CD4-positive, alpha-beta T cell treated with Interferon gamma for 1 hour (primary cell): ENCODE measurements at regions not wholly inside any gene's neighbourhood (a gene's known extent, or its start where the extent isn't known, plus 50 kb on each side); places are given as distances from the start of the nearest gene placed in this dataset.
A peak's percentile ranks its signal among the peaks of the same experiment; 100 is the strongest.

Experiments
- DNase-seq: peaks from one replicate; pipeline ENCODE4 v3.0.0-alpha.2; 2020

- no peak for DNase-seq
Measured at GRCh38 chr5:108696951-108697715, 50.6 kb upstream of the FER start.

DNA sequence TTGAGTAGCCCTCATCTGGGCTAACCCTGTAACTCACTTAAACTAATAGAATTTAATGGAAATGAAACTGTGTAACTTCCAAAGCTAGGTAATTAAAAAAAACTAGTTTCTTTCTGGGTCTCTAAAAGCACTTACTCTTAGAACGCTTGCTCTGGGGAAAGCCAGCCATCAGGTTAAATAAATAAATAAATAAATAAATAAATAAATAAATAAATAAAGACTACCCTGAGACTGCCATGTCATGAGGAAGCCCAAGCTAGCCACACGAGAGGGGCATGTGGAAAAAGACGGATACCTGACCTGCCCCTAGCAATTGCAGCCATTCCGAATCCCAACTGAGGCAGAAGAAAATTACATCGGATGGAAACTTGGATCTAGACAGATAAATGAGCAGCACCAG lies 51.3 kb upstream of the FER start:
- DNase-seq: no peak

- DNase-seq: no peak
Measured at GRCh38 chr5:108688485-108688884, 59.2 kb upstream of the FER start.

- DNase-seq: no peak
Measured at GRCh38 chr5:108687595-108688200, 60.0 kb upstream of the FER start.

- no peak for DNase-seq
Measured at GRCh38 chr5:108686676-108687075, 61.0 kb upstream of the FER start.

DNA sequence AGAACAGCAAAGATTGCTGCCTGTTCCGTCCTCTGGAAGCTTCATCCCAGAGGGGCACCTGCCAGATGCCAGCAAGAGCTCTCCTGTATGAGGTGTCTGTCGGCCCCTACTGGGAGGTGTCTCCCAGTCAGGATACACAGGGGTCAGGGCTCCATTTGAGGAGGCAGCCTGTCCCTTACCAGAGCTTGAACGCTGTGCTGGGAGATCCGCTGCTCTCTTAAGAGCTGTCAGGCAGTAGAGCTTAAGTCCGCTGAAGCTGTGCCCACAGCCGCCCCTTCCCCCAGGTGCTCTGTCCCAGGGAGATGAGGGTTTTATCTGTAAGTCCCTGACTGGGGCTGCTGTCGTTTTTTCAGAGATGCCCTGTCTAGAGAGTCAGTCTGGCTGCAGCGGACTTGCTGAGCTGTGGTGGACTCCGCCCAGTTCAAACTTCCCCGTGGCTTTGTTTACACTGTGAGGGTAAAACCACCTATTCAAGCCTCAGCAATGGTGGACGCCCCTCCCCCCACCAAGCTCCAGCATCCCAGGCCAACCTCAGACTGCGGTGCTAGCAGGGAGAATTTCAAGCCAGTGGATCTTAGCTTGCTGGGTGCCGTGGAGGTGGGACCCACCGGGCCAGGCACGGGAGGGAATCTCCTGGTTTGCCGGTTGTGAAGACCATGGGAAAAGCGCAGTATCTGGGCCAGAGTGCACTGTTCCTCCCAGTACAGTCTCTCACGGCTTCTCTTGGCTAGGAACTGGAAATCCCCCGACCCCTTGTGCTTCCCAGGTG lies 62.1 kb upstream of the FER start:
- peak; percentile 14 for DNase-seq

- DNase-seq: no peak
Measured at GRCh38 chr5:108681079-108681921, 66.4 kb upstream of the FER start.

- no peak for DNase-seq
Measured at GRCh38 chr5:108678091-108678490, 69.6 kb upstream of the FER start.

DNA sequence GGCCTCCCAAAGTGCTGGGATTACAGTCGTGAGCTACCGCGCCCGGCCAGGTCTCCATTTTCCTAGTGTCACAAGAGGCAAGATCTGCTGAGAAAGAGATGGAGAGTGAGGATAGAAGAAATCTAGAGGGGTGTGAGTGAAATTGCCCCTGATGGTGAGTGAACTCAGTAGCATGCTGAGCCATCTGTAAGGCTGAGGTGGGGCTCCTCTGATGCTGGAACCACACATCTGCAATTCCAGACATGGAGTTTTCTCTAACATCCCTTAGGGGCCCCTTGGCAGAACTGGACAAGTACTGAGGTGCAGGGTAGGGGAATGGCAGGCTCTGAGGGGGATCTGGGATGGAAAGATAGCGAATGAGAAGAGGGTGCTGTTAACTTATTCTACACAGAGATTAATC lies 72.0 kb upstream of the FER start:
- no peak for DNase-seq

GRCh38 chr5:108672639-108673038 lies 75.1 kb upstream of the FER start:
- no peak for DNase-seq

- no peak for DNase-seq
Measured at GRCh38 chr5:108670591-108671289, 77.0 kb upstream of the FER start.

GRCh38 chr5:108669462-108669861 lies 78.2 kb upstream of the FER start:
- DNase-seq: no peak

- DNase-seq: no peak
Measured at GRCh38 chr5:108661590-108662219, 86.0 kb upstream of the FER start.

DNA sequence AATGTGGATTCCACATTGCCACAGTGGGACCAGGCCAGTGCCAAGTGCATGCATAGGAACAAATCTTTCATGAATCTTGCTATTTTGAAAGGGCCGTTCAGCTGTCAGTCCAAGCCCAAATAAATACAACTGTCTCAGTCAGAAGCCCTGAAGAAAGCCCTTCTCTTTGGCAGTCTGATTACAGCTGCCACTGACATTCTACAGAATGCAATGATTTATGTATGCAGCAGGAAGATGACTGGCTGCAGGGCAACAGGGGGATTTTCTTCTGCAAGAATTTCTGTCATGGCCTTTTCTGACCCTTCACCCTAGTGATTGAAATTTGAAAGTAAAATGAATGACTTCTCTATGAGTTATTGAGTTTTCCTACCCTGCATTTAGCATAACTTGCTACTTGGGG lies 86.7 kb upstream of the FER start:
- no peak for DNase-seq

GRCh38 chr5:108660291-108660690 lies 87.4 kb upstream of the FER start:
- DNase-seq: no peak

DNA sequence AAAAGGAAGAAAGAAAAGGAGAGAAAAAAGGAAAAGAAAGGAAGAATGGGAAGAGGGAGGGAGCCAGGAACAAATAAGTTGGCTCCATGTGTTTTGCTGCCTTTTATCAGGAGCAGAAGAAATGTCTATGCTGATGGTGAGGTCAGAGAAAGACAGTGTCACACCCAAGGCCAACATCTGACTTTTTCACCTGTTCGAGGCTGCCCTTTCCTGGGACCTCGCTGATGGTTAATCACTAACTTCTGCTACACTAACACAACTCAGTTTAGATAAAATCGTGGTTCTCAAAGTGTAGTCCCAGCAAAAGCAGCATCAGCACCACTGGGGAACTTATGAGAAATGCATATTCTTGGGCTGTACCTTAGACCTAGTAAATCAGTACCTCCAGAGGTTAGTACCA lies 88.2 kb upstream of the FER start:
- DNase-seq: no peak

DNA sequence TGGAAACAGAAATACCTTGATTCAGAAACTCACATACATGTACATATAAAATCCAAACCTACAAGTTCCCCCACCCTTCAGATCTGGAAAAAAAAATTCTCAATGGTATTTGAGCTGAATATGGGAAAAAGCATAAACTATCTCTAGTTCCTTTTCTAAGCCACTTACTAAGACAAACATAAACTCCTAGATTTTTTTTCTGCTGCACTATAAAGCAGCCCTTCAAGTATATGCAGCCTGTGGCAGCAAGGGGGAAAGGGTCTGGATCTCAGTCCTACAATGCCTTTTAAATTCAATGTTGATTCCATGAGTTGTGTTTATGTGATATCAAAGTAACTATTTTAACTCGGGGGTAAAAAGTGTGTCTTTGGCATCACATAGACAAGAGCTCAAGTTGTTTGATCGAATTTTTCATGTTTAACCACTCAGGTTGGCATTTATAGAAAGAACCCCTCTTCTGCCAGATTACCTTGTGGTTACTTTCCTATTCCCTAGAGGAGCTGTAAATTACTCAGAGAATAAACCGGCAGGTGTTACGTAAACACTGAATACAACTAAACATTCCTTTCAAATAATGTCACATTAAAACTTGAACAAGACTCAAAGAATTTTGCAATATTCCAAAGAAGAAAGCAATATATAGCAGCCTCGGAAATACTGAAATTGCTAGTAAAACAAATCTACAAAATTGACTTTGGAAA lies 91.8 kb upstream of the FER start:
- DNase-seq: no peak

DNA sequence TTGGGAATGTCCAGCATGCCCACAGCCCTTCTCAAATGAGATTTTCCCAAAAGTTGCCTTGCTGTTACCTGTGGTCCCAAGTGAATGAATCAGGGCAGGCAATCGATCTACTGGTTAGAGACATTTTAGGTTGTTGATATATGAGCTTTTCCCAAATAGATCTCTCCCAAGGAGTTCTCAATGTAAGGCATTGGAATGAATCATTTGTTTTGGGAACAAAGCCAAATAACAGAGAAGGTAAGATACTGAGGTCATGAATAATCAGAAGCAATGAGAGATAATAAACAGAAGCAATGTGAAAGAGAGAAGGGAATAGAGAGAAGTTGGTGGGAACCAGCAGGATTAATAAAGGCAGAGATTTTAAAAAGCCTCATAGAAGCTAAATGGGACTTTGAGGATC lies 93.6 kb upstream of the FER start:
- DNase-seq: no peak

- no peak for DNase-seq
Measured at GRCh38 chr5:108653201-108653600, 94.5 kb upstream of the FER start.

DNA sequence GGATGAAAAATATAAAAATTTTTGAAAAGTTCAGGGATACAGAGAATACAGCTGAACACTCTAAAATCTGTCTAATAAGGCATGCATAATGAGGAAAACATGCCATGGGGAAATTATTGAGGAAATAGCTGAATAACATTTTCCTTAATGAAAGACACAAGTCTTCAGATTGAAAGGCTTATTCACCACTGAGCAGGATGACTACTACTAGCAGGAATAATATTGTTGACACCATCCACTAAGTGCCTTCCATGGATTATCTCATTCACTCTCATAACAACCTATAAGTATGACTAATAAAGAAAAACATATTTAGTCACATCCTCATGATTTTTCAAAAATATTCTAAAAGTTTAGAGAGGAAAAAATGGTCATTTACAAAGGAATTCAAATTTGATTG lies 96.7 kb upstream of the FER start:
- no peak for DNase-seq

- DNase-seq: no peak
Measured at GRCh38 chr5:108649646-108650045, 98.1 kb upstream of the FER start.
